Keratinocyte (primary cell): ENCODE measurements at regions not wholly inside any gene's neighbourhood (a gene's known extent, or its start where the extent isn't known, plus 50 kb on each side); places are given as distances from the start of the nearest gene placed in this dataset.

ENCODE experiments used
- DNase-seq: peaks from one replicate; pipeline ENCODE4 v3.0.0-alpha.2; 2011; ENCODE audit warnings: low read depth, missing footprints, low spot score
- FAIRE-seq: peaks from 2 replicates; lab custom pipeline; 2011; peaks lifted over from hg19 to GRCh38; lab: Jason Lieb, UNC
- H2AFZ ChIP-seq: 2 replicates; pipeline ENCODE4 v1.6.0; 2012; ENCODE audit warnings: low read length, control low read depth, inconsistent platforms; ENCODE audit not compliant: control insufficient read depth
- H3K27ac ChIP-seq: 2 replicates; pipeline ENCODE4 v1.5.1; 2011; ENCODE audit warnings: low read length; ENCODE audit not compliant: control insufficient read depth, insufficient read depth
- H3K27me3 ChIP-seq: 3 replicates; pipeline ENCODE4 v1.6.0; 2011; ENCODE audit warnings: low read length; ENCODE audit not compliant: control insufficient read depth, insufficient read depth; ENCODE audit errors: extremely low read depth
- H3K36me3 ChIP-seq, 2 experiments: 2 replicates in 1 of 2; 3 replicates in 1 of 2; pipeline ENCODE4 v1.5.1; 2011; ENCODE audit warnings: low read length in 2 of 2, mild to moderate bottlenecking in 1 of 2; ENCODE audit not compliant: control insufficient read depth in 2 of 2, insufficient read depth in 2 of 2; ENCODE audit errors: extremely low read depth in 1 of 2
- H3K4me1 ChIP-seq: 3 replicates; pipeline ENCODE4 v1.5.1; 2011; ENCODE audit warnings: low read length; ENCODE audit not compliant: control insufficient read depth, insufficient read depth; ENCODE audit errors: extremely low read depth
- H3K4me2 ChIP-seq: 3 replicates; pipeline ENCODE4 v1.6.0; 2011; ENCODE audit warnings: low read depth, low read length; ENCODE audit not compliant: control insufficient read depth, insufficient read depth; ENCODE audit errors: extremely low read depth
- H3K4me3 ChIP-seq, 3 experiments: fragments of 200-600 bp in 1 of 3; sonication (generic) in 1 of 3; 2 replicates in 2 of 3; 3 replicates in 1 of 3; pipeline ENCODE4 v1.5.1; 2011 to 2016; ENCODE audit warnings: low read length in 3 of 3, mild to moderate bottlenecking in 3 of 3, control low read depth in 2 of 3, inconsistent platforms in 1 of 3, low read depth in 1 of 3, mixed read lengths in 1 of 3, mixed run types in 1 of 3, moderate library complexity in 1 of 3; ENCODE audit not compliant: control insufficient read depth in 2 of 3, insufficient read depth in 2 of 3; ENCODE audit errors: extremely low read depth in 1 of 3
- H3K79me2 ChIP-seq: 2 replicates; pipeline ENCODE4 v1.6.0; 2012; ENCODE audit warnings: low read length; ENCODE audit not compliant: control insufficient read depth, insufficient read depth
- H3K9ac ChIP-seq: 3 replicates; pipeline ENCODE4 v1.6.0; 2011; ENCODE audit warnings: low read length; ENCODE audit not compliant: control insufficient read depth, insufficient read depth; ENCODE audit errors: extremely low read depth
- H3K9me1 ChIP-seq: 3 replicates; pipeline ENCODE4 v1.6.0; 2011; ENCODE audit warnings: low read length; ENCODE audit not compliant: control insufficient read depth, insufficient read depth; ENCODE audit errors: extremely low read depth
- H3K9me3 ChIP-seq: 2 replicates; pipeline ENCODE4 v1.5.1; 2012; ENCODE audit warnings: low read depth, low read length; ENCODE audit not compliant: control insufficient read depth
- H4K20me1 ChIP-seq: 3 replicates; pipeline ENCODE4 v1.6.0; 2011; ENCODE audit warnings: low read length; ENCODE audit not compliant: control insufficient read depth, insufficient read depth; ENCODE audit errors: extremely low read depth
- CTCF ChIP-seq, 3 experiments: IDR thresholded peaks in 1 of 3; conservative IDR thresholded peaks in 1 of 3; optimal IDR thresholded peaks in 1 of 3; 2 replicates in 2 of 3; 3 replicates in 1 of 3; pipeline versions ENCODE3 to v1.5.1; 2011; ENCODE audit warnings: low read length in 3 of 3, mild to moderate bottlenecking in 3 of 3, moderate library complexity in 2 of 3, control low read depth in 1 of 3, inconsistent platforms in 1 of 3; ENCODE audit not compliant: insufficient read depth in 2 of 3; ENCODE audit errors: extremely low read depth in 1 of 3
- EZH2 ChIP-seq: IDR thresholded peaks from one replicate; pipeline ENCODE4 v1.6.1; 2012; ENCODE audit warnings: inconsistent platforms, mild to moderate bottlenecking, low read length, moderate library complexity
- dilution Hi-C: fragments of 300-500 bp; cut with MboI; formaldehyde crosslinking; loops from one replicate; pipeline ENCODE4 v1.7.0; 2020; ENCODE audit warnings: low sequenced_read_pairs; ENCODE audit not compliant: extremely low pct_ligation_motif_present

DNA sequence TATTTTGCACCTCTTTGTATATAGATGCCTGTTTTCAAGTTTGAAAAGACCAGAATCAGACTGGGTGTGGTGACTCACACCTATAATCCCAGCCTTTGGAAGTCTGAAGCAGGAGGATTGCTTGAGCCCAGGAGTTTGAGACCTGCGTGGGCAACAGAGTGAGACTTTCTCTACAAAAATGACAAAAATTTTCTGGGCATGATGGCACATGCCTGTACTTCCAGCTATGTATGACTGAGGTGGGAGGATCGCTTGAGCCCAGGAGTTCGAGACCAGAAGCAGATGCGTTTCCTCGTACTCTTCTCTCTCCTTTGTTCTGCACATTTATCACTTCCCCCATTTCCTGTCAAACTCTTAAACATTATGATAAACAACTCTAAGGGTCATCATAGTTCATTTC is 310.0 kb upstream of the SNX7 start:
- Histone ChIP-seq H3K9me1 (no peaks in the 10 kb centered on the region), H3K79me2 (no peaks in the 10 kb centered on the region), H3K27ac (no peak overlapping the region), H3K9me3 (no peaks in the 10 kb centered on the region), H3K4me1 (peaks cover 15% of the 10 kb centered on the region), H2AFZ (peak overlapping the region; percentile 17), H3K4me3 (no peak overlapping the region), H3K36me3 (no peaks in the 10 kb centered on the region), H4K20me1 (no peaks in the 10 kb centered on the region), H3K4me2 (no peak overlapping the region), H3K9ac (no peak overlapping the region), H3K27me3 (no peaks in the 10 kb centered on the region)
- TF ChIP-seq EZH2 = no peak
- TF ChIP-seq CTCF (optimal IDR thresholded peaks at IDR 0.05 in 1 of 3, IDR thresholded peaks at IDR 0.05 in 1 of 3, conservative IDR thresholded peaks at IDR 0.05 in 1 of 3; ENCODE audit: extremely low read depth in 1 of 3, insufficient read depth in 2 of 3, low read length in 3 of 3) = no peak
- dilution Hi-C loops = no loop called here
- peak; percentile 53 for FAIRE-seq
- DNase-seq = peak; percentile 30

DNA sequence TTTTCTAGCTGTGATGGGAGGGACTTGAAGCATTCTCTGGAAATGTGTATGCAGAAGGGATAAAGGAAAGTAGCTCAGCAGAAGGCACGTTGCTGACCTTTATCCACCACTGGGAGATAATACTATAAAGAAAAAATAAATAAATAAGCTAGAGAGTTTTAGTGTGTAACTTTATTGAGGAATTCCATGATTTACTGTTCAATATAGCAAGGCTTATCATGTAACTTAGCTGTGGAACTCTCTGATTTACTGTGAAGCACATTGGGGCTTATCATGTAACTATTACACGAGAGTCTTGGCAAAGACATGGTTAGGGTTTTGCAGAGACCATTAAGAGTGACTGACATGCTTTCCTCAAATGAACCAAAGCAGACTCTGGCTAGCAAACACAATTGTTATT is 316.1 kb upstream of the SNX7 start:
- no peaks in the 10 kb centered on the region for H3K4me1 ChIP-seq
- no peaks in the 10 kb centered on the region for H3K9me3 ChIP-seq
- no peak overlapping the region for H3K9ac ChIP-seq
- H3K79me2 ChIP-seq = no peaks in the 10 kb centered on the region
- H3K36me3 ChIP-seq = no peaks in the 10 kb centered on the region
- no peaks in the 10 kb centered on the region for H4K20me1 ChIP-seq
- FAIRE-seq (no peak), DNase-seq (no peak)
- H2AFZ ChIP-seq = no peak overlapping the region
- no peaks in the 10 kb centered on the region for H3K27me3 ChIP-seq
- no peak overlapping the region for H3K4me3 ChIP-seq
- no peaks in the 10 kb centered on the region for H3K9me1 ChIP-seq
- H3K4me2 ChIP-seq = no peak overlapping the region
- dilution Hi-C loops = no loop called here
- no peak overlapping the region for H3K27ac ChIP-seq
- no peak for TF ChIP-seq CTCF (optimal IDR thresholded peaks at IDR 0.05 in 1 of 3, IDR thresholded peaks at IDR 0.05 in 1 of 3, conservative IDR thresholded peaks at IDR 0.05 in 1 of 3; ENCODE audit: extremely low read depth in 1 of 3, insufficient read depth in 2 of 3, low read length in 3 of 3)
- TF ChIP-seq EZH2 = no peak
